Ovary (tissue), 7 donors: ENCODE measurements at regions not wholly inside any gene's neighbourhood (a gene's known extent, or its start where the extent isn't known, plus 50 kb on each side); places are given as distances from the start of the nearest gene placed in this dataset.

Experiments used
- DNase-seq, 5 donors: peaks; one replicate each; pipeline ENCODE4 v3.0.0-alpha.2; 2019 to 2020
- H3K27ac ChIP-seq, 2 donors: fragments of 200-600 bp; one replicate each; pipeline versions ENCODE4 v1.5.1 to v1.8.0; 2019 to 2022
- H3K27me3 ChIP-seq: fragments of 200-600 bp; one replicate; pipeline ENCODE4 v1.8.0; 2022
- H3K36me3 ChIP-seq: fragments of 200-600 bp; sonication (generic); one replicate; pipeline ENCODE4 v1.5.1; 2019
- H3K4me1 ChIP-seq: one replicate; pipeline ENCODE4 v1.8.1; 2013; ENCODE audit warnings: mild to moderate bottlenecking, moderate library complexity; ENCODE audit not compliant: insufficient read depth
- H3K4me3 ChIP-seq: fragments of 200-600 bp; sonication (generic); one replicate; pipeline ENCODE4 v1.5.1; 2017
- H3K9me3 ChIP-seq, 2 donors: fragments of 200-600 bp in 1 of 2; sonication (generic) in 1 of 2; one replicate each; pipeline versions ENCODE4 v1.5.1 to v1.8.1; 2013 to 2019; ENCODE audit warnings: mild to moderate bottlenecking in 1 of 2, moderate library complexity in 1 of 2
- EP300 ChIP-seq: sonication (generic); formaldehyde crosslinking; IDR thresholded peaks from one replicate; pipeline ENCODE4 v1.6.1; 2017; ENCODE audit warnings: antibody characterized with exemption
- POLR2A ChIP-seq: fragments of 450-650 bp; IDR thresholded peaks from one replicate; pipeline ENCODE4 v1.6.1; 2017; ENCODE audit warnings: antibody characterized with exemption, mild to moderate bottlenecking, moderate library complexity
- WGBS, 3 donors: extraction: QIAGEN DNeasy Blood & Tissue Kit in 1 of 3; methylation state at CpG; one replicate each; pipeline versions ENCODE4 v1.1.5 to v1.1.7; 2013 to 2017; 5-methylcytosine and 5-hydroxymethylcytosine counted together
- intact Hi-C, 4 donors: fragments of 100-400 bp; cut with DNase I; formaldehyde crosslinking; loops; one replicate each; pipeline versions ENCODE4 v1.11.0 to v1.15.1; 2022 to 2023
- TF ChIP-seq, protein P1 (sequence below), 3 donors: fragments of 450-650 bp in 2 of 3; fragments of 200-600 bp in 1 of 3; IDR thresholded peaks; one replicate each; pipeline versions ENCODE4 v1.5.1 to v1.8.0; 2016 to 2022; ENCODE audit warnings: antibody characterized with exemption in 3 of 3, mild to moderate bottlenecking in 1 of 3
- donor health status: DM: no; HTN: no; CAD: no; lungs with moderate emphysema.
- donor health status: DM: no; HTN: no; CAD: no.
- donor health status: Bipolar disorder and iron deficiency.
- donor health status: DM: no; HTN: no; CAD: no.
- donor health status: DM: yes; HTN: yes; CAD: no.

DNA sequence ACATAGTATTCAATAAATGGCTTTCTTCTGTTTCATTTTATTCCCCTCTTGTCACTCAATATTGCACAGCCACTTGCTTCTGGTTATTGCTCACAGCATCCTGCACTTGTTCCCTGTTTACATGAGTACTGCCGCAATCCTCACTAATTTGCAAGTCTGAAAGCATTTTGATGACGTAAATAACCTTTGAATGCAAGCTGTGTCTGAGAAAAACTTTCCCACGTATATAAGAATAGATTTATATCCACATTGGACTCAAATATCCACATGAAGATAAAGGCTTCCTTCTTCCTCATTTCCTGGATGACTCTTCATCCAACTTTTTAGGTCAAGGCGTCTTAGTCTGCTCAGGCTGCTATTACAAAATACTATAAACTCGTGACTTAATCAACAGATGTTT lies 88.2 kb upstream of the DAP start:
- H3K4me1 ChIP-seq, result no peaks in the 10 kb centered on the region
- no peaks in the 10 kb centered on the region for H3K27me3 ChIP-seq
- 56 to 68% (median 66%) methylated on average over 5 of the region's 5 CpGs for WGBS, 3 donors
- no peak overlapping the region for H3K4me3 ChIP-seq
- TF ChIP-seq, protein P1, sequence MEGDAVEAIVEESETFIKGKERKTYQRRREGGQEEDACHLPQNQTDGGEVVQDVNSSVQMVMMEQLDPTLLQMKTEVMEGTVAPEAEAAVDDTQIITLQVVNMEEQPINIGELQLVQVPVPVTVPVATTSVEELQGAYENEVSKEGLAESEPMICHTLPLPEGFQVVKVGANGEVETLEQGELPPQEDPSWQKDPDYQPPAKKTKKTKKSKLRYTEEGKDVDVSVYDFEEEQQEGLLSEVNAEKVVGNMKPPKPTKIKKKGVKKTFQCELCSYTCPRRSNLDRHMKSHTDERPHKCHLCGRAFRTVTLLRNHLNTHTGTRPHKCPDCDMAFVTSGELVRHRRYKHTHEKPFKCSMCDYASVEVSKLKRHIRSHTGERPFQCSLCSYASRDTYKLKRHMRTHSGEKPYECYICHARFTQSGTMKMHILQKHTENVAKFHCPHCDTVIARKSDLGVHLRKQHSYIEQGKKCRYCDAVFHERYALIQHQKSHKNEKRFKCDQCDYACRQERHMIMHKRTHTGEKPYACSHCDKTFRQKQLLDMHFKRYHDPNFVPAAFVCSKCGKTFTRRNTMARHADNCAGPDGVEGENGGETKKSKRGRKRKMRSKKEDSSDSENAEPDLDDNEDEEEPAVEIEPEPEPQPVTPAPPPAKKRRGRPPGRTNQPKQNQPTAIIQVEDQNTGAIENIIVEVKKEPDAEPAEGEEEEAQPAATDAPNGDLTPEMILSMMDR (IDR thresholded peaks at IDR 0.05), result no peak
- TF ChIP-seq EP300 (no peak), POLR2A (no peak)
- DNase-seq, result no peak
- no peaks in the 10 kb centered on the region for H3K9me3 ChIP-seq
- intact Hi-C loops, result no loop called here
- H3K36me3 ChIP-seq, result no peaks in the 10 kb centered on the region
- H3K27ac ChIP-seq, result no peak overlapping the region

DNA sequence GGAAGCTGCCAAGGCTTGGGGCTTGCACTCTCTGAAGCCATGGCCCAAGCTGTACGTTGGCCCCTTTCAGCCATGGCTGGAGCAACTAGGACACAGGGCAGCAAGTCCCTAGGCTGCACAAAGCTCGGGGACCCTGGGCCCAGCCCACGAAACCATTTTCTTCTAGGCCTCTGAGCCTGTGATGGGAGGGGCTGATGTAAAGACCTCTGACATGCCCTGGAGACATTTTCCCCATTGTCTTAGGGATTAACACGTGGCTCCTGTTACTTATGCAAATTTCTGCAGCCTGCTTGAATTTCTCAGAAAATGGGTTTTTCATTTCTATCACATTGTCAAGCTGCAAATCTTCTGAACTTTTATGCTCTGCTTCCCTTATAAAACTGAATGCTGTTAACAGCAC lies 83.0 kb upstream of the DAP start:
- WGBS, 3 donors, result 82 to 90% (median 83%) methylated on average over 4 of the region's 4 CpGs
- DNase-seq, result no peak
- no peaks in the 10 kb centered on the region for H3K9me3 ChIP-seq
- intact Hi-C loops, result no loop called here
- no peaks in the 10 kb centered on the region for H3K4me1 ChIP-seq
- H3K36me3 ChIP-seq, result no peaks in the 10 kb centered on the region
- TF ChIP-seq POLR2A (no peak), EP300 (no peak)
- TF ChIP-seq, protein P1 (IDR thresholded peaks at IDR 0.05), result no peak
- no peak overlapping the region for H3K27ac ChIP-seq
- H3K4me3 ChIP-seq, result no peak overlapping the region
- H3K27me3 ChIP-seq, result no peaks in the 10 kb centered on the region

GRCh38 chr5:10842823-10843222 lies 81.8 kb upstream of the DAP start:
- Histone ChIP-seq H3K27ac (no peak overlapping the region), H3K36me3 (no peaks in the 10 kb centered on the region), H3K4me1 (no peaks in the 10 kb centered on the region), H3K9me3 (no peaks in the 10 kb centered on the region), H3K27me3 (no peaks in the 10 kb centered on the region), H3K4me3 (no peak overlapping the region)
- WGBS, 3 donors, result 86 to 92% (median 89%) methylated on average over 3 of the region's 3 CpGs
- DNase-seq, result no peak
- intact Hi-C loops, result no loop called here
- TF ChIP-seq, protein P1 (IDR thresholded peaks at IDR 0.05), result no peak
- TF ChIP-seq EP300 (no peak), POLR2A (no peak)

GRCh38 chr5:10839916-10840599 lies 79.0 kb upstream of the DAP start:
- H3K27me3 ChIP-seq, result no peaks in the 10 kb centered on the region
- DNase-seq, result no peak
- H3K4me3 ChIP-seq, result no peak overlapping the region
- WGBS, 3 donors, result 89 to 94% (median 93%) methylated on average over 3 of the region's 3 CpGs
- no peaks in the 10 kb centered on the region for H3K9me3 ChIP-seq
- H3K27ac ChIP-seq, result no peak overlapping the region
- intact Hi-C loops, result no loop called here
- H3K4me1 ChIP-seq, result no peaks in the 10 kb centered on the region
- H3K36me3 ChIP-seq, result no peaks in the 10 kb centered on the region
- TF ChIP-seq, protein P1 (IDR thresholded peaks at IDR 0.05), result no peak
- TF ChIP-seq EP300 (no peak), POLR2A (no peak)
